DND-41 (cell line): ENCODE measurements at regions not wholly inside any gene's neighbourhood (a gene's known extent, or its start where the extent isn't known, plus 50 kb on each side); places are given as distances from the start of the nearest gene placed in this dataset.
A peak's percentile ranks its signal among the peaks of the same experiment; 100 is the strongest.

ENCODE experiments used
- ATAC-seq: fragments of 200-7000 bp; cut with Tn5 transposase; 3 replicates; pipeline ENCODE4 v1.9.1; 2021; ENCODE audit warnings: low read depth; ENCODE audit not compliant: insufficient read depth
- DNase-seq: peaks from one replicate; pipeline ENCODE4 v3.0.0-alpha.2; 2020
- H2AFZ ChIP-seq: 2 replicates; pipeline ENCODE4 v1.6.0; 2012; ENCODE audit warnings: low read depth, low read length
- H3K27ac ChIP-seq: 2 replicates; pipeline ENCODE4 v1.5.1; 2012; ENCODE audit warnings: low read length, inconsistent platforms
- H3K27me3 ChIP-seq: fragments of 200-600 bp; sonication (generic); 2 replicates; pipeline ENCODE4 v1.6.0; 2012; ENCODE audit warnings: low read length, mild to moderate bottlenecking, inconsistent platforms; ENCODE audit not compliant: insufficient read depth, poor library complexity
- H3K36me3 ChIP-seq: 2 replicates; pipeline ENCODE4 v1.5.1; 2012; ENCODE audit warnings: low read length, inconsistent platforms; ENCODE audit not compliant: insufficient read depth
- H3K4me1 ChIP-seq: 2 replicates; pipeline ENCODE4 v1.5.1; 2012; ENCODE audit warnings: mild to moderate bottlenecking, low read length; ENCODE audit not compliant: insufficient read depth
- H3K4me2 ChIP-seq: 2 replicates; pipeline ENCODE4 v1.6.0; 2012; ENCODE audit warnings: mild to moderate bottlenecking, moderate library complexity, low read length, inconsistent platforms; ENCODE audit not compliant: insufficient read depth
- H3K4me3 ChIP-seq, 2 experiments: fragments of 200-600 bp in 1 of 2; shearing (Covaris generic) in 1 of 2; 2 replicates each; pipeline ENCODE4 v1.5.1; 2012 to 2016; ENCODE audit warnings: inconsistent platforms in 2 of 2, low read length in 2 of 2, mild to moderate bottlenecking in 2 of 2, low read depth in 1 of 2, moderate library complexity in 1 of 2
- H3K79me2 ChIP-seq: 2 replicates; pipeline ENCODE4 v1.6.0; 2012; ENCODE audit warnings: low read length, inconsistent platforms; ENCODE audit not compliant: insufficient read depth
- H3K9ac ChIP-seq: 2 replicates; pipeline ENCODE4 v1.6.0; 2012; ENCODE audit warnings: low read depth, mild to moderate bottlenecking, inconsistent platforms, low read length, moderate library complexity
- H3K9me3 ChIP-seq: 2 replicates; pipeline ENCODE4 v1.5.1; 2012; ENCODE audit warnings: low read length, moderate library complexity, mild to moderate bottlenecking, inconsistent platforms; ENCODE audit not compliant: insufficient read depth, severe bottlenecking
- H4K20me1 ChIP-seq: 2 replicates; pipeline ENCODE4 v1.6.0; 2012; ENCODE audit warnings: low read length; ENCODE audit not compliant: insufficient read depth
- EZH2 ChIP-seq: IDR thresholded peaks from 3 replicates; pipeline ENCODE4 v1.6.1; 2012; ENCODE audit warnings: borderline replicate concordance, low read depth, mild to moderate bottlenecking, moderate library complexity, low read length, inconsistent platforms; ENCODE audit not compliant: severe bottlenecking
- TF ChIP-seq, protein P1 (sequence below): IDR thresholded peaks from 2 replicates; pipeline ENCODE4 v1.5.1; 2012; ENCODE audit warnings: borderline replicate concordance, low read length, moderate library complexity, mild to moderate bottlenecking; ENCODE audit not compliant: poor library complexity, severe bottlenecking; ENCODE audit errors: extremely low read depth

DNA sequence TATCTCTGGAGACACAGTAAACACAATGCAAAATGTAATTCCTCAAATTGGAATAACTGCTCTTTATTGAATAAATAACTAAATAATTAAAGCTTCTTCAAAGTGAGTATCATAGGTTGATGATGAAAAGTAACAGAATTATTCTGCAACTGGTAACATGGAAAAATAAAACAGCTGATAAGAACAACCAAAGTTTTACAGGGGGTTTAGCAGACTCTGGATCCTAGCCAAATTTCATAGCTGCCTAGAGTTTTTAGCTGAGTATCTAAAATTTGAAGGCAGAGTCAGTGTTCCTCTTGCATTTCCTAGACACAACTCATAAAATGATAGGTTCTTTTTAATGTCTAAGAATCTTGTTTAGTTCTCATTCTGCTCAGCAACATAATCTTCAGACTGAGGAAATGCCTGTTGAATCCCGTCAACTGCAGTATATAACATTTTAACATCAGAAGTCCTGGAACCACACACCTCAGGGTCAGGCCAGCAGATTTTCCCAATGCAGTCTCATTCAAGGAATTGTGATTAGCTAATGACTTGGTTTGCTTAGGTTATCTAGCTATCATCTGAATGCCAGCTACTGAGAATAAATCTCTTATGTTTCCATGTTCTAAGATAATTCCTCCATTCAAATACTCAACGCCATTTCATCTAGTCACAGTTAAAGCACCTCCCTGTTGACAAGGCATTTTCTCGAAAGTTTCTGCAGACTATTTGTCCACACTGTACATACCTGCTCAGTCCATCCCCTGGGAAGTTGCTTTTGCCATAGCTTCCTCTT is 411.6 kb downstream of the BCAT1 start:
- TF ChIP-seq EZH2 = no peak
- TF ChIP-seq, protein P1, sequence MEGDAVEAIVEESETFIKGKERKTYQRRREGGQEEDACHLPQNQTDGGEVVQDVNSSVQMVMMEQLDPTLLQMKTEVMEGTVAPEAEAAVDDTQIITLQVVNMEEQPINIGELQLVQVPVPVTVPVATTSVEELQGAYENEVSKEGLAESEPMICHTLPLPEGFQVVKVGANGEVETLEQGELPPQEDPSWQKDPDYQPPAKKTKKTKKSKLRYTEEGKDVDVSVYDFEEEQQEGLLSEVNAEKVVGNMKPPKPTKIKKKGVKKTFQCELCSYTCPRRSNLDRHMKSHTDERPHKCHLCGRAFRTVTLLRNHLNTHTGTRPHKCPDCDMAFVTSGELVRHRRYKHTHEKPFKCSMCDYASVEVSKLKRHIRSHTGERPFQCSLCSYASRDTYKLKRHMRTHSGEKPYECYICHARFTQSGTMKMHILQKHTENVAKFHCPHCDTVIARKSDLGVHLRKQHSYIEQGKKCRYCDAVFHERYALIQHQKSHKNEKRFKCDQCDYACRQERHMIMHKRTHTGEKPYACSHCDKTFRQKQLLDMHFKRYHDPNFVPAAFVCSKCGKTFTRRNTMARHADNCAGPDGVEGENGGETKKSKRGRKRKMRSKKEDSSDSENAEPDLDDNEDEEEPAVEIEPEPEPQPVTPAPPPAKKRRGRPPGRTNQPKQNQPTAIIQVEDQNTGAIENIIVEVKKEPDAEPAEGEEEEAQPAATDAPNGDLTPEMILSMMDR = no peak
- Histone ChIP-seq H3K4me3 (no peak overlapping the region), H3K27me3 (no peaks in the 10 kb centered on the region), H3K36me3 (no peaks in the 10 kb centered on the region), H2AFZ (0 out of 2 replicates have a peak overlapping the region, but pooled peaks have one; percentile 14), H3K9me3 (no peaks in the 10 kb centered on the region), H3K79me2 (no peaks in the 10 kb centered on the region), H3K4me2 (no peak overlapping the region), H3K9ac (no peak overlapping the region), H3K27ac (no peak overlapping the region), H4K20me1 (no peaks in the 10 kb centered on the region), H3K4me1 (peaks cover 7% of the 10 kb centered on the region; the same call in 1 of the 2 replicates)
- ATAC-seq (no peak), DNase-seq (no peak)

DNA sequence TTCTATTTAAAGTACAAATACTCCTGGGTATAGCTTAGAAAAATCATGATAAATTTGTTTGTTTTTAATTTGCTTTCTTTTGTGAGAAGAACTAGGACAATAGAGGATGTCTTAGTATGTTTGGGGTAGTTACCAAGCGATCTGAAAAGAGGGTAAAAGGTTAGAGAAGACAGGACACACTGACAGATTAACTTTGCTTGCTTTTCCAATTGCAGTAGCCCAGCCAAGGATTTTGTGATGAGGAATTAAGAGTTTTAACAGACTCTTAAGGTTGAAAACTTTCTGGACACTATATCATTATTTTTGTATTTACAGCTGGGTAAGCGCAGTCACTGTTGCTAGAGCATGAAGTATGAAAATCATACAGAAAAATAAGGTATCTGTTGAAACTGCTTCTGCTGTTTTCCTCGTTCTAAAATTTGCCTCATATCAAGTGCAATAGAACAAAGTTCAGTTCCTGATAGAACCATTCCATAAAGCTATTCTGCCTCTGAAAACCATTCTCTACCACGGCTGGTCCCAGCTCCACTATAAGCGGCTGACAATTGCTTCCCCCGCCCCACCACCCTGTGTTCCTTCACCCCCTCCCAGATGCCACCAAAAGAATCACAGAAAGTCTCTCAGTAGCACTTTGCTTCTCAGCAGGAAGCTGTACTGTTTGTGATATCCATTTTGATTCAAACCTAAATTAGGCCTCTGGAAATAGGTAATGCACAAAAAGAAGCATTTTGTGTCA is 413.4 kb downstream of the BCAT1 start:
- H3K36me3 ChIP-seq = no peaks in the 10 kb centered on the region
- no peaks in the 10 kb centered on the region for H3K27me3 ChIP-seq
- ATAC-seq (no peak), DNase-seq (no peak)
- no peaks in the 10 kb centered on the region for H4K20me1 ChIP-seq
- no peak overlapping the region for H3K27ac ChIP-seq
- H3K4me2 ChIP-seq = no peak overlapping the region
- no peaks in the 10 kb centered on the region for H3K9me3 ChIP-seq
- TF ChIP-seq EZH2 = no peak
- TF ChIP-seq, protein P1 = no peak
- H2AFZ ChIP-seq = no peak overlapping the region
- peaks cover 7% of the 10 kb centered on the region; the same call in 1 of the 2 replicates for H3K4me1 ChIP-seq
- H3K79me2 ChIP-seq = no peaks in the 10 kb centered on the region
- no peak overlapping the region for H3K9ac ChIP-seq
- no peak overlapping the region for H3K4me3 ChIP-seq

DNA sequence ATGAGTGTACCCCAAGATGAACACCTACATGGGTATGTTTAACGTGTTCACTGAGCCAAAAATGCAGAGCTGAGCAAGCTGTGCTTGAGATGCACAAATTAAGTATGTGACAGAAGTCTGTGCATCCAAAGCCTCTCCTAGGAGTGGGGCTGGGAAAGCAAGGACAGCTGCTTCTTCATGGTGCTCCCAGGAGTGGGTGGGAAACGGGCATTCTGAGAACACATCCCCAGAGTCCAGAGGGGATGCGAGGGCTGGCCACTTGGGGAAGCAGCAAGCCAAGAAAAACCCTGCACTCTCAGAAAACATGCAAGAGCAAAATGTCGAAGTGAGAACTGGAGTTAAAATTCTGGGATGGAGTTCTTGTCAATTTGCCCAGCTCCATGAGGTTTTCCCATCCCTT is 414.3 kb downstream of the BCAT1 start:
- Histone ChIP-seq H4K20me1 (no peaks in the 10 kb centered on the region), H3K27me3 (no peaks in the 10 kb centered on the region), H3K4me2 (no peak overlapping the region), H3K79me2 (no peaks in the 10 kb centered on the region), H3K9ac (no peak overlapping the region), H3K27ac (no peak overlapping the region), H2AFZ (no peak overlapping the region), H3K9me3 (no peaks in the 10 kb centered on the region), H3K36me3 (no peaks in the 10 kb centered on the region), H3K4me3 (no peak overlapping the region), H3K4me1 (peaks cover 7% of the 10 kb centered on the region; the same call in 1 of the 2 replicates)
- TF ChIP-seq, protein P1 = no peak
- TF ChIP-seq EZH2 = no peak
- ATAC-seq = no peak
- no peak for DNase-seq
